K562 (cell line): ENCODE measurements at regions not wholly inside any gene's neighbourhood (a gene's known extent, or its start where the extent isn't known, plus 50 kb on each side); places are given as distances from the start of the nearest gene placed in this dataset.

ENCODE experiments used
- ATAC-seq: fragments of 200-7000 bp; cut with Tn5 transposase; 3 replicates; pipeline ENCODE4 v1.9.1; 2020; ENCODE audit warnings: moderate library complexity
- BruUV-seq: library from RNA; stranded (reverse); fragments of 400-500 nt; replicated peaks from 2 replicates; lab custom pipeline; 2021; lab: Mats Ljungman, UMichigan
- CTCF ChIA-PET: fragments of 300-600 bp; formaldehyde crosslinking; extraction: SDS; loops from one replicate; lab custom pipeline; 2021; ENCODE audit warnings: low intra/inter-chr PET ratio; lab: Yijun Ruan, JAX
- POLR2A ChIA-PET: fragments of 300-600, 350-650 bp; sonication (Branson Sonifier 250); formaldehyde crosslinking; extraction: SDS; loops from one replicate; lab custom pipeline; 2021; ENCODE audit warnings: antibody characterized with exemption, inconsistent platforms; lab: Yijun Ruan, JAX
- DNase-seq, 4 experiments: peaks; one replicate each; pipeline versions ENCODE4 v3.0.0 to v3.0.0-alpha.2; 2011 to 2018; ENCODE audit warnings: low spot score in 3 of 4, mixed read lengths in 3 of 4; ENCODE audit errors: extremely low read depth in 1 of 4
- FAIRE-seq: peaks from 2 replicates; lab custom pipeline; 2011; peaks lifted over from hg19 to GRCh38; lab: Jason Lieb, UNC
- H2AFZ ChIP-seq: 2 replicates; pipeline ENCODE4 v1.6.0; 2011; ENCODE audit warnings: low read depth, low read length, control low read depth, inconsistent platforms
- H3K27ac ChIP-seq: fragments of 200-600 bp; 3 replicates; pipeline ENCODE4 v1.8.0; 2011; ENCODE audit warnings: low read depth, mild to moderate bottlenecking, control low read depth, inconsistent platforms, low read length, moderate library complexity, mixed read lengths; ENCODE audit errors: extremely low read depth
- H3K27me3 ChIP-seq, 2 experiments: fragments of 300-600 bp in 1 of 2; 2 replicates in 1 of 2; 3 replicates in 1 of 2; pipeline versions ENCODE4 v1.6.0 to v1.8.0; 2011; ENCODE audit warnings: inconsistent platforms in 2 of 2, low read length in 2 of 2, mild to moderate bottlenecking in 1 of 2, mixed read lengths in 1 of 2, moderate library complexity in 1 of 2; ENCODE audit not compliant: control insufficient read depth in 2 of 2, insufficient read depth in 2 of 2
- H3K36me3 ChIP-seq: fragments of 300-600 bp; 3 replicates; pipeline ENCODE4 v1.8.0; 2011; ENCODE audit warnings: mild to moderate bottlenecking, low read length, inconsistent platforms; ENCODE audit not compliant: control insufficient read depth, insufficient read depth
- H3K4me1 ChIP-seq, 2 experiments: fragments of 200-600 bp in 1 of 2; replicated peaks in 1 of 2; 2 replicates in 1 of 2; 3 replicates in 1 of 2; pipeline versions ENCODE4 v1.5.1 to v1.8.0; 2011; ENCODE audit warnings: inconsistent platforms in 2 of 2, low read length in 2 of 2, mild to moderate bottlenecking in 1 of 2, mixed read lengths in 1 of 2, moderate library complexity in 1 of 2; ENCODE audit not compliant: control insufficient read depth in 2 of 2, insufficient read depth in 2 of 2
- H3K4me2 ChIP-seq: 2 replicates; pipeline ENCODE4 v1.6.1; 2011; ENCODE audit warnings: low read length, control low read depth, inconsistent platforms, mixed read lengths; ENCODE audit not compliant: insufficient read depth
- H3K4me3 ChIP-seq: fragments of 200-600 bp; sonication (generic), shearing (Covaris generic); 2 replicates; pipeline ENCODE4 v1.5.1; 2016; ENCODE audit warnings: control low read depth, inconsistent platforms
- H3K79me2 ChIP-seq: fragments of 200-600 bp; 3 replicates; pipeline ENCODE4 v1.8.0; 2011; ENCODE audit warnings: low read length, inconsistent platforms; ENCODE audit not compliant: control insufficient read depth, insufficient read depth
- H3K9ac ChIP-seq, 2 experiments: 2 replicates each; pipeline versions ENCODE4 v1.6.0 to v1.6.1; 2011; ENCODE audit warnings: low read depth in 2 of 2, low read length in 2 of 2, control low read depth in 1 of 2, inconsistent platforms in 1 of 2, mild to moderate bottlenecking in 1 of 2, mixed read lengths in 1 of 2; ENCODE audit not compliant: insufficient read depth in 1 of 2
- H3K9me1 ChIP-seq: one replicate; pipeline ENCODE4 v1.6.0; 2011; ENCODE audit warnings: inconsistent platforms, mild to moderate bottlenecking, low read length, moderate library complexity; ENCODE audit not compliant: control insufficient read depth, insufficient read depth
- H3K9me3 ChIP-seq: replicated peaks from 2 replicates; pipeline ENCODE4 v1.5.1; 2011; ENCODE audit warnings: low read depth, low read length, inconsistent platforms; ENCODE audit not compliant: control insufficient read depth, insufficient read depth
- H4K20me1 ChIP-seq: replicated peaks from 2 replicates; pipeline ENCODE4 v1.6.1; 2011; ENCODE audit warnings: low read length, inconsistent platforms, mixed read lengths; ENCODE audit not compliant: control insufficient read depth, insufficient read depth
- BCL6 ChIP-seq: fragments of 250-450 bp; sonication (Bioruptor Pico); IDR thresholded peaks from 2 replicates; pipeline ENCODE4 v1.4.0; 2020
- FOXA1 ChIP-seq: fragments of 450-650 bp; IDR thresholded peaks from 2 replicates; pipeline ENCODE4 v1.6.1; 2016; ENCODE audit warnings: mild to moderate bottlenecking, borderline replicate concordance
- POLR2G ChIP-seq: fragments of 200-400 bp; formaldehyde crosslinking; IDR thresholded peaks from 2 replicates; pipeline ENCODE4 v1.6.1; 2017; ENCODE audit warnings: low read depth, mild to moderate bottlenecking, antibody characterized with exemption, low read length, moderate library complexity
- RFX1 ChIP-seq: fragments of 450-650 bp; IDR thresholded peaks from 2 replicates; pipeline ENCODE4 v1.6.1; 2016; ENCODE audit warnings: mild to moderate bottlenecking, moderate library complexity
- U2AF1 ChIP-seq: fragments of 200-400 bp; formaldehyde crosslinking; optimal IDR thresholded peaks from 2 replicates; pipeline ENCODE3; 2017; ENCODE audit warnings: mild to moderate bottlenecking, low read depth, low read length, moderate library complexity
- YY1 ChIP-seq, 3 experiments: IDR thresholded peaks; 2 replicates each; pipeline ENCODE4 v1.6.1; 2011; ENCODE audit warnings: low read length in 2 of 3, mild to moderate bottlenecking in 2 of 3, moderate library complexity in 2 of 3, borderline replicate concordance in 1 of 3, control low read depth in 1 of 3, low read depth in 1 of 3; ENCODE audit not compliant: insufficient read depth in 3 of 3, insufficient replicate concordance in 2 of 3, control insufficient read depth in 1 of 3, insufficient read length in 1 of 3; ENCODE audit errors: extremely low read depth in 1 of 3
- ZNF407 ChIP-seq: fragments of 450-650 bp; IDR thresholded peaks from 2 replicates; pipeline ENCODE4 v1.6.1; 2016; ENCODE audit warnings: low read depth
- WGBS: fragments of 100-300 bp; shearing (Covaris generic); methylation state at CpG from one replicate; pipeline ENCODE4 v1.1.6; 2016; ENCODE audit warnings: low coverage, mixed read lengths; ENCODE audit not compliant: insufficient coverage; ENCODE audit errors: missing lambda C conversion rate; 5-methylcytosine and 5-hydroxymethylcytosine counted together
- in situ Hi-C: fragments of 300-500 bp; cut with MboI; formaldehyde crosslinking; loops from 4 replicates; pipeline ENCODE4 v1.15.0; 2018; ENCODE audit warnings: inconsistent platforms, mixed read lengths
- intact Hi-C: fragments of 100-400 bp; cut with micrococcal nuclease; formaldehyde crosslinking; loops from 2 replicates; pipeline ENCODE4 v1.14.2; 2022

GRCh38 chr10:44011603-44011981 lies 362.9 kb upstream of the ZNF32 start:
- Histone ChIP-seq H3K9me3 (no peaks in the 10 kb centered on the region), H3K36me3 (no peaks in the 10 kb centered on the region), H4K20me1 (no peaks in the 10 kb centered on the region; the same call in 1 of the 2 replicates), H3K4me2 (no peak overlapping the region), H2AFZ (no peak overlapping the region), H3K79me2 (no peaks in the 10 kb centered on the region), H3K4me3 (no peak overlapping the region), H3K9me1 (no peaks in the 10 kb centered on the region), H3K9ac (no peak overlapping the region), H3K4me1 (no peaks in the 10 kb centered on the region), H3K27me3 (peaks cover 9 to 19% of the 10 kb centered on the region in 2 experiments; a peak in 3 of 5 replicates), H3K27ac (no peak overlapping the region)
- CTCF ChIA-PET: no interaction called here
- no peak for DNase-seq
- no peak for ATAC-seq
- no peak for FAIRE-seq
- BruUV-seq: no TSS peak
- intact Hi-C loops: no loop called here
- 3% methylated on average over 5 of the region's 5 CpGs for WGBS
- POLR2A ChIA-PET: no interaction called here
- TF ChIP-seq POLR2G: no peak
- TF ChIP-seq RFX1: peak; percentile 46
- no peak for TF ChIP-seq BCL6 (CRISPR knock-in tag)
- TF ChIP-seq FOXA1: no peak
- in situ Hi-C loops: no loop called here

GRCh38 chr10:44010873-44011602 lies 362.4 kb upstream of the ZNF32 start:
- POLR2A ChIA-PET: no interaction called here
- no peak overlapping the region for H3K4me2 ChIP-seq
- TF ChIP-seq YY1 (IDR thresholded peaks at IDR 0.05; ENCODE audit: borderline replicate concordance in 1 of 3, control insufficient read depth in 1 of 3, extremely low read depth in 1 of 3, insufficient read depth in 3 of 3, insufficient read length in 1 of 3, insufficient replicate concordance in 2 of 3, low read depth in 1 of 3, low read length in 2 of 3) (no peak), U2AF1 (no peak), ZNF407 (no peak)

More at GRCh38 chr10:44010873-44011602, 362.4 kb upstream of the ZNF32 start:
- Histone ChIP-seq H3K9me3 (no peaks in the 10 kb centered on the region), H3K27me3 (peaks cover 11 to 23% of the 10 kb centered on the region in 2 experiments; a peak in 3 of 5 replicates), H3K4me1 (no peaks in the 10 kb centered on the region), H2AFZ (no peak overlapping the region), H3K36me3 (no peaks in the 10 kb centered on the region), H3K9ac (no peak overlapping the region), H3K9me1 (no peaks in the 10 kb centered on the region), H3K79me2 (no peaks in the 10 kb centered on the region), H4K20me1 (no peaks in the 10 kb centered on the region; the same call in 1 of the 2 replicates), H3K4me3 (no peak overlapping the region), H3K27ac (no peak overlapping the region)
- in situ Hi-C loops (no loop called here), intact Hi-C loops (no loop called here)
- no TSS peak for BruUV-seq
- CTCF ChIA-PET: no interaction called here
- ATAC-seq: no peak
- FAIRE-seq: no peak
- no peak for DNase-seq
- WGBS: 0% methylated on average over 2 of the region's 2 CpGs
